ENCODE measurements at regions not wholly inside any gene's neighbourhood (a gene's known extent, or its start where the extent isn't known, plus 50 kb on each side); places are given as distances from the start of the nearest gene placed in this dataset.

DNA sequence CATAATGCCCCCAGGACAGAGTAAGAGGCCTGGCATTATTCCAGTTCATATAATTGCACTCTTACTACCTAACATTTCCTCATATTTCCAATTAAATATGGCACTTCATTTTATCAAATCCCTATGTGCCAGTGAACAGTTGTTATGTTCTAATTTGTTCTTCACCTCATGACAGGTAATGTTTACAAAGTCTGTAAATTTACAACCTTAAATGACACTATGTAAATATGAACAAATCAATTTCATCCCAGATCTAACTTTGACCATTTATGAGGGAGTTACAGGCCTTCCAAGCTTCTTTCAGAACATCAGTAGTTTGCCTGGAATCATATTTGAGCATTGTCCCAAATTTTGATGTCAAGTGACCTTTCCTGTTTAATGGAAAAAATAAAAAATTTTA lies 592.6 kb upstream of the CDH6 start (continued):
- TF ChIP-seq MAFK (IDR thresholded peaks at IDR 0.05; ENCODE audit: low read depth, low read length) (no peak), POU5F1 (IDR thresholded peaks at IDR 0.05; ENCODE audit: low read depth, low read length) (no peak), CEBPB (IDR thresholded peaks at IDR 0.05; ENCODE audit: low read depth, low read length) (no peak), GTF2F1 (IDR thresholded peaks at IDR 0.05; ENCODE audit: borderline replicate concordance, low read depth, low read length) (no peak), RAD21 (IDR thresholded peaks at IDR 0.05 in 1 of 2, conservative IDR thresholded peaks at IDR 0.05 in 1 of 2; ENCODE audit: low read depth in 2 of 2, low read length in 2 of 2) (no peak), ASH2L (IDR thresholded peaks at IDR 0.05; ENCODE audit: low read length) (no peak), SIRT6 (IDR thresholded peaks at IDR 0.05; ENCODE audit: low read length) (no peak), KDM5A (IDR thresholded peaks at IDR 0.05; ENCODE audit: low read length) (no peak), SRF (IDR thresholded peaks at IDR 0.05; ENCODE audit: low read depth, low read length) (no peak), JUND (IDR thresholded peaks at IDR 0.05; ENCODE audit: low read length) (no peak), NANOG (IDR thresholded peaks at IDR 0.05; ENCODE audit: insufficient read depth, low read depth, low read length, poor library complexity, severe bottlenecking) (no peak)

All from H1 (cell line).